ENCODE measurements at regions not wholly inside any gene's neighbourhood (a gene's known extent, or its start where the extent isn't known, plus 50 kb on each side); places are given as distances from the start of the nearest gene placed in this dataset.
A peak's percentile ranks its signal among the peaks of the same experiment; 100 is the strongest.
"Not testable (repeated sequence)": the region's sequence is repeated elsewhere in the genome, so short reads cannot be mapped to it uniquely, and the experiment has no call there.

GRCh38 chr4:147292604-147293313 is 188.1 kb upstream of the EDNRA start:
- DNase-seq (ENCODE audit: low read depth); H3K4me3 ChIP-seq (ENCODE audit: low read depth, low read length): not testable (repeated sequence)

GRCh38 chr4:147293314-147293677 is 187.6 kb upstream of the EDNRA start:
- not testable (repeated sequence) for H3K4me3 ChIP-seq (ENCODE audit: low read depth, low read length); DNase-seq (ENCODE audit: low read depth)

GRCh38 chr4:147299205-147299604 is 181.7 kb upstream of the EDNRA start:
- no peak overlapping the region for H3K4me3 ChIP-seq (ENCODE audit: low read depth, low read length)
- no peak for DNase-seq (ENCODE audit: low read depth)

GRCh38 chr4:147303174-147303872 is 177.6 kb upstream of the EDNRA start:
- H3K4me3 ChIP-seq (ENCODE audit: low read depth, low read length): no peak overlapping the region
- DNase-seq (ENCODE audit: low read depth): no peak

- H3K4me3 ChIP-seq (ENCODE audit: low read depth, low read length): no peak overlapping the region
- no peak for DNase-seq (ENCODE audit: low read depth)
These were observed 177.0 kb upstream of the EDNRA start for GRCh38 chr4:147303873-147304229.

GRCh38 chr4:147307896-147308674 is 172.8 kb upstream of the EDNRA start:
- no peak for DNase-seq (ENCODE audit: low read depth)
- H3K4me3 ChIP-seq (ENCODE audit: low read depth, low read length): no peak overlapping the region

GRCh38 chr4:147309434-147309833 is 171.5 kb upstream of the EDNRA start:
- H3K4me3 ChIP-seq (ENCODE audit: low read depth, low read length): no peak overlapping the region
- DNase-seq (ENCODE audit: low read depth): no peak

GRCh38 chr4:147310312-147310711 is 170.6 kb upstream of the EDNRA start:
- no peak overlapping the region for H3K4me3 ChIP-seq (ENCODE audit: low read depth, low read length)
- no peak for DNase-seq (ENCODE audit: low read depth)

- no peak overlapping the region for H3K4me3 ChIP-seq (ENCODE audit: low read depth, low read length)
- DNase-seq (ENCODE audit: low read depth): no peak
These were observed 168.9 kb upstream of the EDNRA start for GRCh38 chr4:147311956-147312355.

- DNase-seq (ENCODE audit: low read depth): peak; percentile 61
- H3K4me3 ChIP-seq (ENCODE audit: low read depth, low read length): no peak overlapping the region
These were observed 168.4 kb upstream of the EDNRA start for GRCh38 chr4:147312376-147313046.

- no peak overlapping the region for H3K4me3 ChIP-seq (ENCODE audit: low read depth, low read length)
- DNase-seq (ENCODE audit: low read depth): no peak
These were observed 167.8 kb upstream of the EDNRA start for GRCh38 chr4:147313108-147313507.

GRCh38 chr4:147318586-147318985 is 162.3 kb upstream of the EDNRA start:
- no peak for DNase-seq (ENCODE audit: low read depth)
- no peak overlapping the region for H3K4me3 ChIP-seq (ENCODE audit: low read depth, low read length)

- H3K4me3 ChIP-seq (ENCODE audit: low read depth, low read length): no peak overlapping the region
- DNase-seq (ENCODE audit: low read depth): peak; percentile 45
These were observed 155.3 kb upstream of the EDNRA start for GRCh38 chr4:147325571-147325981.

GRCh38 chr4:147326591-147326990 is 154.3 kb upstream of the EDNRA start:
- peak; percentile 53 for DNase-seq (ENCODE audit: low read depth)

GRCh38 chr4:147327322-147327721 is 153.6 kb upstream of the EDNRA start:
- H3K4me3 ChIP-seq (ENCODE audit: low read depth, low read length): no peak overlapping the region
- DNase-seq (ENCODE audit: low read depth): no peak

More at GRCh38 chr4:147326591-147326990, 154.3 kb upstream of the EDNRA start:
- H3K4me3 ChIP-seq (ENCODE audit: low read depth, low read length): no peak overlapping the region

GRCh38 chr4:147328189-147328588 is 152.7 kb upstream of the EDNRA start:
- no peak for DNase-seq (ENCODE audit: low read depth)
- no peak overlapping the region for H3K4me3 ChIP-seq (ENCODE audit: low read depth, low read length)

GRCh38 chr4:147328756-147329446 is 152.0 kb upstream of the EDNRA start:
- H3K4me3 ChIP-seq (ENCODE audit: low read depth, low read length): no peak overlapping the region
- no peak for DNase-seq (ENCODE audit: low read depth)

GRCh38 chr4:147332091-147332490 is 148.8 kb upstream of the EDNRA start:
- no peak overlapping the region for H3K4me3 ChIP-seq (ENCODE audit: low read depth, low read length)
- no peak for DNase-seq (ENCODE audit: low read depth)

- no peak for DNase-seq (ENCODE audit: low read depth)
- H3K4me3 ChIP-seq (ENCODE audit: low read depth, low read length): no peak overlapping the region
These were observed 146.4 kb upstream of the EDNRA start for GRCh38 chr4:147334478-147334877.
